Kidney glomerular epithelial cell (primary cell): ENCODE measurements at regions not wholly inside any gene's neighbourhood (a gene's known extent, or its start where the extent isn't known, plus 50 kb on each side); places are given as distances from the start of the nearest gene placed in this dataset.
A peak's percentile ranks its signal among the peaks of the same experiment; 100 is the strongest.
"Not testable (repeated sequence)": the region's sequence is repeated elsewhere in the genome, so short reads cannot be mapped to it uniquely, and the experiment has no call there.

Source experiments
- DNase-seq: peaks from one replicate; lab custom pipeline; 2025; lab: John Stamatoyannopoulos, UW

- no peak for DNase-seq
Measured at GRCh38 chr1:217137210-217137881, 414.1 kb upstream of the ESRRG start.

- DNase-seq: no peak
Measured at GRCh38 chr1:217136895-217137205, 413.6 kb upstream of the ESRRG start.

GRCh38 chr1:217135987-217136894 lies 413.0 kb upstream of the ESRRG start:
- no peak for DNase-seq

GRCh38 chr1:217135569-217135915 lies 412.3 kb upstream of the ESRRG start:
- DNase-seq: no peak

- DNase-seq: peak; percentile 30
Measured at GRCh38 chr1:217134857-217135568, 411.8 kb upstream of the ESRRG start.

GRCh38 chr1:217133958-217134856 lies 411.0 kb upstream of the ESRRG start:
- DNase-seq: no peak

GRCh38 chr1:217133092-217133491 lies 409.9 kb upstream of the ESRRG start:
- no peak for DNase-seq

- DNase-seq: not testable (repeated sequence)
Measured at GRCh38 chr1:217123340-217123739, 400.1 kb upstream of the ESRRG start.

GRCh38 chr1:217117973-217118465 lies 394.8 kb upstream of the ESRRG start:
- no peak for DNase-seq

- no peak for DNase-seq
Measured at GRCh38 chr1:217115404-217116380, 392.5 kb upstream of the ESRRG start.

GRCh38 chr1:217109928-217110327 lies 386.7 kb upstream of the ESRRG start:
- no peak for DNase-seq

GRCh38 chr1:217106231-217106901 lies 383.1 kb upstream of the ESRRG start:
- peak; percentile 52 for DNase-seq

GRCh38 chr1:217105437-217105836 lies 382.2 kb upstream of the ESRRG start:
- no peak for DNase-seq

GRCh38 chr1:217097819-217098218 lies 374.6 kb upstream of the ESRRG start:
- no peak for DNase-seq

- DNase-seq: no peak
Measured at GRCh38 chr1:217096200-217096599, 373.0 kb upstream of the ESRRG start.

- DNase-seq: no peak
Measured at GRCh38 chr1:217095050-217095622, 371.9 kb upstream of the ESRRG start.

- DNase-seq: no peak
Measured at GRCh38 chr1:217091561-217091960, 368.3 kb upstream of the ESRRG start.

- DNase-seq: no peak
Measured at GRCh38 chr1:217090060-217090911, 367.1 kb upstream of the ESRRG start.
